OCI-LY3 (cell line): ENCODE measurements at regions not wholly inside any gene's neighbourhood (a gene's known extent, or its start where the extent isn't known, plus 50 kb on each side); places are given as distances from the start of the nearest gene placed in this dataset.

Source experiments
- CTCF ChIP-seq: fragments of 200-600, 300-600 bp; sonication (generic); IDR thresholded peaks from 2 replicates; pipeline ENCODE4 v1.5.1; 2014; ENCODE audit warnings: antibody characterized with exemption, low read length, low read depth
- EZH2phosphoT487 ChIP-seq: fragments of 200-600 bp; shearing (Covaris generic); IDR thresholded peaks from 2 replicates; pipeline ENCODE4 v1.6.1; 2018; ENCODE audit warnings: antibody characterized with exemption, mixed run types, low read depth

GRCh38 chr4:128665514-128665913 lies 144.0 kb upstream of the JADE1 start:
- no peak for TF ChIP-seq CTCF
- no peak for TF ChIP-seq EZH2phosphoT487
